Natural killer cell (primary cell): ENCODE measurements at regions not wholly inside any gene's neighbourhood (a gene's known extent, or its start where the extent isn't known, plus 50 kb on each side); places are given as distances from the start of the nearest gene placed in this dataset.

Experiments used
- ATAC-seq, 3 donors: fragments of 150-1000 bp in 2 of 3; fragments of 200-7000 bp in 1 of 3; cut with Tn5 transposase; 1 replicate in 1 of 3; 2 replicates in 2 of 3; pipeline ENCODE4 v1.10.0; 2021; ENCODE audit warnings: mild to moderate bottlenecking in 2 of 3, moderate library complexity in 2 of 3
- DNase-seq, 2 donors: peaks; one replicate each; pipeline versions ENCODE4 v3.0.0 to v3.0.0-alpha.2; 2013 to 2021; ENCODE audit warnings: mixed read lengths in 1 of 2
- H3K27ac ChIP-seq: one replicate; pipeline ENCODE4 v1.5.1; 2013; ENCODE audit warnings: mild to moderate bottlenecking, low read length
- H3K27me3 ChIP-seq: one replicate; pipeline ENCODE4 v1.6.1; 2013; ENCODE audit warnings: low read length; ENCODE audit not compliant: control insufficient read depth, insufficient read depth
- H3K36me3 ChIP-seq: one replicate; pipeline ENCODE4 v1.6.1; 2013; ENCODE audit warnings: low read length; ENCODE audit not compliant: control insufficient read depth, insufficient read depth
- H3K4me1 ChIP-seq: one replicate; pipeline ENCODE4 v1.6.1; 2013; ENCODE audit warnings: low read length; ENCODE audit not compliant: control insufficient read depth, insufficient read depth
- H3K4me3 ChIP-seq: one replicate; pipeline ENCODE4 v1.5.1; 2013; ENCODE audit warnings: low read length
- H3K9me3 ChIP-seq: one replicate; pipeline ENCODE4 v1.6.1; 2013; ENCODE audit warnings: low read length; ENCODE audit not compliant: control insufficient read depth, insufficient read depth
- H3K27ac Mint-ChIP-seq, 2 donors: one replicate each; pipeline ENCODE4 v1.8.0; 2022; ENCODE audit warnings: mild to moderate bottlenecking in 2 of 2, mixed read lengths in 2 of 2, moderate library complexity in 1 of 2
- H3K27me3 Mint-ChIP-seq, 2 donors: one replicate each; pipeline ENCODE4 v1.8.0; 2022; ENCODE audit warnings: low read depth in 2 of 2, mixed read lengths in 2 of 2
- H3K36me3 Mint-ChIP-seq: one replicate; pipeline ENCODE4 v1.8.0; 2022; ENCODE audit warnings: mixed read lengths
- H3K4me1 Mint-ChIP-seq, 2 donors: one replicate each; pipeline ENCODE4 v1.8.0; 2022; ENCODE audit warnings: mixed read lengths in 2 of 2
- H3K4me3 Mint-ChIP-seq: one replicate; pipeline ENCODE4 v1.8.0; 2022; ENCODE audit warnings: mild to moderate bottlenecking, moderate library complexity, mixed read lengths
- H3K9me3 Mint-ChIP-seq, 2 donors: one replicate each; pipeline ENCODE4 v1.8.0; 2022; ENCODE audit warnings: mixed read lengths in 2 of 2
- WGBS: methylation state at CpG from one replicate; pipeline ENCODE4 v1.1.7; 2013; ENCODE audit warnings: missing lambda C conversion rate; ENCODE audit not compliant: insufficient coverage; 5-methylcytosine and 5-hydroxymethylcytosine counted together
- intact Hi-C: fragments of 100-400 bp; cut with micrococcal nuclease; formaldehyde crosslinking; loops from one replicate; pipeline ENCODE4 v1.14.2; 2022
- TF ChIP-seq, protein P1 (sequence below): fragments of 200-600 bp; IDR thresholded peaks from one replicate; pipeline ENCODE4 v1.8.0; 2022; ENCODE audit warnings: antibody characterized with exemption

DNA sequence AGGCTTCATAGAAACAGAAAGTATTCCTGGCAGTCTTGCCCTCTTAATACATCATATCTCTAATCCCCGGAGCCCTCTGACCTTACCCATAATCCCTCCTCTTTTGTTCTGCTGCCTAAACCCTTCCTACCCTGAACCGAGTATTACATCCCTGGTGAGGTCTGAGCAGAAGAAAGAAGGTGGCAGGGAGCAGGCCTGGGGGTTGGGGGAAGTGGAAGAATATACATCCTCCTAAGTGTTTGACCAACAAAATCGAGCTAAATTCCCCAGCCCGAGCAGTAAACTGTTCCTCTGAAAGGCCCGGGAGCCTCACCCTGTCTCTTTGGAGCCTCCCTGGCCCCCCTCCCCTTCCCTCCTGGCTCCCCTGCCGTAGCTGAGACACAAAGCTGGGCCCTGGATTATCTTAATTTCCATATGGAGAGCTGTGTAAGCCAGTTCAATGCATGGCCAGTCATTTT is 192.6 kb upstream of the LHX5 start:
- Mint-ChIP-seq H3K27ac (no peak overlapping the region), H3K36me3 (no peaks in the 10 kb centered on the region), H3K9me3 (no peaks in the 10 kb centered on the region), H3K4me3 (no peak overlapping the region), H3K4me1 (no peaks in the 10 kb centered on the region), H3K27me3 (peaks cover 13 to 19% of the 10 kb centered on the region in 2 donors)
- Histone ChIP-seq H3K4me3 (no peak overlapping the region), H3K36me3 (no peaks in the 10 kb centered on the region), H3K4me1 (no peaks in the 10 kb centered on the region), H3K27me3 (no peaks in the 10 kb centered on the region), H3K27ac (no peak overlapping the region), H3K9me3 (no peaks in the 10 kb centered on the region)
- no peak for DNase-seq
- TF ChIP-seq, protein P1, sequence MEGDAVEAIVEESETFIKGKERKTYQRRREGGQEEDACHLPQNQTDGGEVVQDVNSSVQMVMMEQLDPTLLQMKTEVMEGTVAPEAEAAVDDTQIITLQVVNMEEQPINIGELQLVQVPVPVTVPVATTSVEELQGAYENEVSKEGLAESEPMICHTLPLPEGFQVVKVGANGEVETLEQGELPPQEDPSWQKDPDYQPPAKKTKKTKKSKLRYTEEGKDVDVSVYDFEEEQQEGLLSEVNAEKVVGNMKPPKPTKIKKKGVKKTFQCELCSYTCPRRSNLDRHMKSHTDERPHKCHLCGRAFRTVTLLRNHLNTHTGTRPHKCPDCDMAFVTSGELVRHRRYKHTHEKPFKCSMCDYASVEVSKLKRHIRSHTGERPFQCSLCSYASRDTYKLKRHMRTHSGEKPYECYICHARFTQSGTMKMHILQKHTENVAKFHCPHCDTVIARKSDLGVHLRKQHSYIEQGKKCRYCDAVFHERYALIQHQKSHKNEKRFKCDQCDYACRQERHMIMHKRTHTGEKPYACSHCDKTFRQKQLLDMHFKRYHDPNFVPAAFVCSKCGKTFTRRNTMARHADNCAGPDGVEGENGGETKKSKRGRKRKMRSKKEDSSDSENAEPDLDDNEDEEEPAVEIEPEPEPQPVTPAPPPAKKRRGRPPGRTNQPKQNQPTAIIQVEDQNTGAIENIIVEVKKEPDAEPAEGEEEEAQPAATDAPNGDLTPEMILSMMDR = no peak
- intact Hi-C loops = no loop called here
- WGBS = 61% methylated on average over 5 of the region's 6 CpGs
- ATAC-seq = no peak

DNA sequence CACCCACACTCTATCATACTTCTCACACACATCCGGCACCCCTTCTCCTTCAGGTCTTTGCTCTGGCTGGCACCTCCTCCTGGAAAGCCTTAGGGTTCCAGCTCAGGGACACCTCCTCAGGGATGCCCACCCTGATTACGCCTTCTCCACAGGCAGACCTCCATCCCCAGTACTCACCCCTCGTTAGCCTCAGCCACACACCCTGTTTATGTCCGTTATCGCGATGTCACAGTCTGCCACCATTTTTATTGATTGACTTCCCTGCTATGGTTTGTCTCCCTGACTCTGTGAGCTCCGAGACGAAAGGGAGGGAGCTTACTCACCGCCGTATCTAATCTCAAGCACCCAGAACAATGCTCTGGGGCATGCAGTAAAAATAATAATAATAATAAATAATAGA is 191.7 kb upstream of the LHX5 start:
- 83% methylated on average over 8 of the region's 10 CpGs for WGBS
- no peak for DNase-seq

DNA sequence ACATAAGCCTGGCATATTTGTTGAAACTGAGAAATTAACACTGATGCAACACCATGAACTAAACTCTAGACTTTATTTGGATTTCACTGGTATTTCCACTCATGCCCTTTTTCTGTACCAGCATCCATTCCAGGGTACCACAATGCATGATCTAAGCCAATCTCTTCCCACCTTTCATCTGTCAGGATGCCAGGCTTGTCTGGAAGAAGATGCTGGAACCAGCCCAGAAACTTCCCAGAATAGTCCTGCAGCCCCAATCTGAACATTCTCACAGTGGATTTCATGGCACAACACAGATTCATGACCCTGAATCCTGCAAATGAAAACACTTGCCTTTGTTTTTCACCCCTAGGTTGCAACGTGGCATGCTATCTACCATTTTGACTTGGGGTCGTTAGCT is 189.3 kb upstream of the LHX5 start:
- TF ChIP-seq, protein P1 = no peak
- 71% methylated on average over 2 of the region's 2 CpGs for WGBS

More for the DNA sequence above, 191.7 kb upstream of the LHX5 start:
- Mint-ChIP-seq H3K27me3 (peaks cover 13 to 19% of the 10 kb centered on the region in 2 donors), H3K4me1 (no peaks in the 10 kb centered on the region), H3K4me3 (no peak overlapping the region), H3K36me3 (no peaks in the 10 kb centered on the region), H3K27ac (no peak overlapping the region), H3K9me3 (no peaks in the 10 kb centered on the region)
- Histone ChIP-seq H3K4me3 (no peak overlapping the region), H3K27ac (no peak overlapping the region), H3K27me3 (no peaks in the 10 kb centered on the region), H3K9me3 (no peaks in the 10 kb centered on the region), H3K4me1 (no peaks in the 10 kb centered on the region), H3K36me3 (no peaks in the 10 kb centered on the region)
- TF ChIP-seq, protein P1 = no peak
- ATAC-seq = no peak
- intact Hi-C loops = no loop called here

DNA sequence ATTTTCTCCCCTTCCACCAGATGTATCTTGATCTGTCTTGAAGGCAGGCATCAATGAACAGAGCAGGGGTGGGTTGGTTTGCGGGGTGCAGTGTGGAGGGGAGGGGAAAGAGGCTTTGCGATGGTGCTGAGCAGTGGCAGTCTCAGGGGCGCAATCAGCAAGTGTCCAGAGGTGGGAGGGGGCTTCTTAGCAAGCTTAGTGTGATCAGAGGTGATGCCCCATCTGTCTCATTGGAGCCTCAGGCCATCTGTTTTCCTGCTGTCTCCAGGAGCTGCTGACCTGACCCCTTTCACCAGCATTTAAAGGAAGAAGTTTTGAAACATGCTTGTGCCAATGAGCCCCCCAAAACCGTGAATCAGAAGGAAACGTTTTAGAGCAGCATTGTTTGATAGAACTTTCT is 187.7 kb upstream of the LHX5 start:
- no peak for ATAC-seq
- H3K4me1 ChIP-seq = no peaks in the 10 kb centered on the region
- H3K27me3 Mint-ChIP-seq = peaks cover 9 to 10% of the 10 kb centered on the region in 2 donors
- no peaks in the 10 kb centered on the region for H3K9me3 Mint-ChIP-seq
- TF ChIP-seq, protein P1 = no peak
- peaks cover 10% of the 10 kb centered on the region for H3K9me3 ChIP-seq
- H3K27ac Mint-ChIP-seq = no peak overlapping the region
- H3K36me3 Mint-ChIP-seq = no peaks in the 10 kb centered on the region
- no peak for DNase-seq
- H3K4me1 Mint-ChIP-seq = no peaks in the 10 kb centered on the region
- no peak overlapping the region for H3K4me3 Mint-ChIP-seq
- no peak overlapping the region for H3K27ac ChIP-seq
- no peaks in the 10 kb centered on the region for H3K27me3 ChIP-seq
- 79% methylated on average over 5 of the region's 5 CpGs for WGBS
- no peak overlapping the region for H3K4me3 ChIP-seq
- H3K36me3 ChIP-seq = no peaks in the 10 kb centered on the region
- intact Hi-C loops = no loop called here

More for the DNA sequence above, 189.3 kb upstream of the LHX5 start:
- Histone ChIP-seq H3K36me3 (no peaks in the 10 kb centered on the region), H3K27me3 (no peaks in the 10 kb centered on the region), H3K4me1 (no peaks in the 10 kb centered on the region), H3K27ac (no peak overlapping the region), H3K4me3 (no peak overlapping the region), H3K9me3 (no peaks in the 10 kb centered on the region)
- ATAC-seq (no peak), DNase-seq (no peak)
- H3K4me3 Mint-ChIP-seq = no peak overlapping the region
- no peaks in the 10 kb centered on the region for H3K4me1 Mint-ChIP-seq
- H3K36me3 Mint-ChIP-seq = no peaks in the 10 kb centered on the region
- H3K27ac Mint-ChIP-seq = no peak overlapping the region
- no peaks in the 10 kb centered on the region for H3K9me3 Mint-ChIP-seq
- peaks cover 10 to 11% of the 10 kb centered on the region in 2 donors for H3K27me3 Mint-ChIP-seq
- intact Hi-C loops = no loop called here
